GM06990 (cell line): ENCODE measurements at regions not wholly inside any gene's neighbourhood (a gene's known extent, or its start where the extent isn't known, plus 50 kb on each side); places are given as distances from the start of the nearest gene placed in this dataset.
"Not testable (repeated sequence)": the region's sequence is repeated elsewhere in the genome, so short reads cannot be mapped to it uniquely, and the experiment has no call there.

ENCODE experiments used
- DNase-seq: peaks from one replicate; pipeline ENCODE4 v3.0.0-alpha.2; 2011; ENCODE audit not compliant: insufficient read length; ENCODE audit errors: extremely low read depth
- H3K27me3 ChIP-seq: replicated peaks from 2 replicates; pipeline ENCODE4 v1.6.0; 2011; ENCODE audit warnings: low read length; ENCODE audit not compliant: control insufficient read depth, insufficient read depth
- H3K36me3 ChIP-seq: 2 replicates; pipeline ENCODE4 v1.5.1; 2011; ENCODE audit warnings: low read length; ENCODE audit not compliant: control insufficient read depth, insufficient read depth
- H3K4me3 ChIP-seq: replicated peaks from 2 replicates; pipeline ENCODE4 v1.5.1; 2011; ENCODE audit warnings: low read depth, mild to moderate bottlenecking, control low read depth, low read length
- TF ChIP-seq, protein P1 (sequence below): IDR thresholded peaks from 2 replicates; pipeline ENCODE4 v1.5.1; 2011; ENCODE audit warnings: low read length, control low read depth, mild to moderate bottlenecking, inconsistent platforms; ENCODE audit not compliant: insufficient read depth, poor library complexity, severe bottlenecking

- no peak for DNase-seq
- TF ChIP-seq, protein P1, sequence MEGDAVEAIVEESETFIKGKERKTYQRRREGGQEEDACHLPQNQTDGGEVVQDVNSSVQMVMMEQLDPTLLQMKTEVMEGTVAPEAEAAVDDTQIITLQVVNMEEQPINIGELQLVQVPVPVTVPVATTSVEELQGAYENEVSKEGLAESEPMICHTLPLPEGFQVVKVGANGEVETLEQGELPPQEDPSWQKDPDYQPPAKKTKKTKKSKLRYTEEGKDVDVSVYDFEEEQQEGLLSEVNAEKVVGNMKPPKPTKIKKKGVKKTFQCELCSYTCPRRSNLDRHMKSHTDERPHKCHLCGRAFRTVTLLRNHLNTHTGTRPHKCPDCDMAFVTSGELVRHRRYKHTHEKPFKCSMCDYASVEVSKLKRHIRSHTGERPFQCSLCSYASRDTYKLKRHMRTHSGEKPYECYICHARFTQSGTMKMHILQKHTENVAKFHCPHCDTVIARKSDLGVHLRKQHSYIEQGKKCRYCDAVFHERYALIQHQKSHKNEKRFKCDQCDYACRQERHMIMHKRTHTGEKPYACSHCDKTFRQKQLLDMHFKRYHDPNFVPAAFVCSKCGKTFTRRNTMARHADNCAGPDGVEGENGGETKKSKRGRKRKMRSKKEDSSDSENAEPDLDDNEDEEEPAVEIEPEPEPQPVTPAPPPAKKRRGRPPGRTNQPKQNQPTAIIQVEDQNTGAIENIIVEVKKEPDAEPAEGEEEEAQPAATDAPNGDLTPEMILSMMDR, result no peak
- H3K27me3 ChIP-seq, result no peaks in the 10 kb centered on the region
- no peak overlapping the region for H3K4me3 ChIP-seq
- no peaks in the 10 kb centered on the region for H3K36me3 ChIP-seq
Measured at GRCh38 chr1:8121261-8122159, 95.4 kb upstream of the ERRFI1 start.

- Histone ChIP-seq H3K4me3 (no peak overlapping the region), H3K36me3 (no peaks in the 10 kb centered on the region), H3K27me3 (no peaks in the 10 kb centered on the region)
- TF ChIP-seq, protein P1, result no peak
- DNase-seq, result no peak
Measured at GRCh38 chr1:8120693-8121260, 94.7 kb upstream of the ERRFI1 start.

DNA sequence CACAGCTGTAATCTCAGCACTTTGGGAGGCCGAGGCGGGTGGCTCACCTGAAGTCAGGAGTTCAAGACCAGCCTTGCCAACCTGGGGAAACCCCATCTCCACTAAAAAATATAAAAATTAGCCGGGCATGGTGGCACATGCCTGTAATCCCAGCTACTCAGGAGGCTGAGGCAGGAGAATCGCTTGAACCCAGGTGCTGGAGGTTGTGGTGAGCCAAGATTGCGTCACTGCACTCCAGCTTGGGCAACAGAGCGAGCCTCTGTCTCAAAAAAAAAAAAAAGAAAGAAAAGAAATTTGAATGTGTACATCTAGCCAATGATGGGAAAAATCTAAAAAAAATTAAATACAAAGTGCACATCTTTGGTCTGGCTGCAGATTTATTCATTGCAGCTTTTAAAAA is 92.6 kb upstream of the ERRFI1 start:
- not testable (repeated sequence) for H3K36me3 ChIP-seq, H3K4me3 ChIP-seq, DNase-seq, H3K27me3 ChIP-seq

DNA sequence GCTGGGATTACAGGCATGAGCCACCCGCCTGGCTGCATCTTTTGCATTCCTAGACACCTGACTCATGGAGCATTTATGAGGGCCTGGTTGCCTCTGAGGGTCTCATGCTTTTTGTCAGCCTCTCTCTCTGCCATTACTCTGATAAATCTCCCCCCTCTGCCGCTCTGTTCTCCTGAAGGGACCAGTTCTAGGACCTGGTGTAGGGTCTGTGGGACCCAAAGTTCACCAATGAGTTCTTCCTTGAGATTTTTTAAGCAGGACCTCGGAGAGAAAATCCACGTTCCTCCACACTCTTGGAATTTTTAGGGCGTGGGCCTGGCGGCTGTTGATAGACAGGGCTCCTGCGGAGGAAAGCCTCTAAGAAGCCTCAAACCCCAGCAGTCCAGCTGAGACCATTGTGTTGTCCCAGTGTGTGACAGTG is 91.9 kb upstream of the ERRFI1 start:
- no peak overlapping the region for H3K4me3 ChIP-seq
- H3K27me3 ChIP-seq, result no peaks in the 10 kb centered on the region
- TF ChIP-seq, protein P1, result no peak
- no peak for DNase-seq
- no peaks in the 10 kb centered on the region for H3K36me3 ChIP-seq

DNA sequence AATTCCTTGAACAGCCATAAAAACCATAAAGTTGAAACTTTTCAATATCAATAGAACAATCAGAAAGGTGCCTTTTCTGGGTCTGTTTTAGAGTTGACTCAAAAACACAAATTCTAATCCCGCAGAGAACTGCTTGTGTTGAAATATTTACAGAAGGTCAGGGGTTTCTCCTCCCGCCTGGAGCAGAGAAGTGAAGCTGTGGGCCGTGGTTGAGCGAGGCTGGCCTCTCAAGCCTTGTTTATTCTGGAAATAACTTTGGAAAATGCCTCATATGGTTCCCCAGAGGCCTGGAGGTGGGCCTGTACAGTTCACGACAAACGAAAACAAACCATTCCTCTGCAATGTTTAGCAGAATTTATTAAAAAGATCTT is 90.8 kb upstream of the ERRFI1 start:
- Histone ChIP-seq H3K27me3 (no peaks in the 10 kb centered on the region), H3K4me3 (no peak overlapping the region), H3K36me3 (no peaks in the 10 kb centered on the region)
- DNase-seq, result no peak
- TF ChIP-seq, protein P1, result no peak

DNA sequence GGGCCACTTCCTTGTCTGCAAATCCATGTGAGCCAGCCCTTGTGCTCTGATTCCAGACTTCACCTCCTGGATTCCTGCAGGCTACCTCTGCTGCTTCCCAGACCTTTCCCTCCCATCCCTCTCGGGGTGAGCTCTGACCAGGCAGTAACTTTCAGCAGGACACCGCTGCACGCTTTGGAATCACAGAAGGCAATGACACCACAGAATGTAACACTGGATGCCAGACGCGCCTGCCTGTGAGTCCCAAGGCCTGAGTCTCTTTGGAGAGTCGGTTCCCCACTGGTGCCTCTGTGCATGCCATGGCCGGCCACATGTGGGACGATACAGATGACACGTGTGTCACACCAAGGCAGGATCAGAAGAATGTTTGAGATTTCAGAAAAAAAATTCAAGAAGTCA is 89.7 kb upstream of the ERRFI1 start:
- no peak overlapping the region for H3K4me3 ChIP-seq
- DNase-seq, result no peak
- H3K36me3 ChIP-seq, result no peaks in the 10 kb centered on the region
- TF ChIP-seq, protein P1, result no peak
- H3K27me3 ChIP-seq, result no peaks in the 10 kb centered on the region
